SK-N-SH treated with all-trans-retinoic acid at 6 μM for 48 hours (cell line): ENCODE measurements at regions not wholly inside any gene's neighbourhood (a gene's known extent, or its start where the extent isn't known, plus 50 kb on each side); places are given as distances from the start of the nearest gene placed in this dataset.

Experiments used
- ATAC-seq: fragments of 200-7000 bp; cut with Tn5 transposase; 3 replicates; pipeline ENCODE4 v1.9.1; 2020; ENCODE audit warnings: mild to moderate bottlenecking, moderate library complexity
- ARNTL ChIP-seq: fragments of 450-650 bp; formaldehyde crosslinking; IDR thresholded peaks from 2 replicates; pipeline ENCODE4 v1.5.0; 2020; ENCODE audit warnings: low read depth, mild to moderate bottlenecking, moderate library complexity, borderline replicate concordance
- BACH2 ChIP-seq: fragments of 250-450 bp; sonication (Bioruptor Pico); IDR thresholded peaks from 2 replicates; pipeline ENCODE4 v1.9.0; 2021; ENCODE audit warnings: mild to moderate bottlenecking, borderline replicate concordance
- CSDC2 ChIP-seq: fragments of 250-450 bp; sonication (Bioruptor Pico); IDR thresholded peaks from 2 replicates; pipeline ENCODE4 v1.5.0; 2020; ENCODE audit warnings: mild to moderate bottlenecking, moderate library complexity
- ESRRG ChIP-seq: fragments of 250-450 bp; sonication (Bioruptor Pico); IDR thresholded peaks from 2 replicates; pipeline ENCODE4 v1.6.1; 2021; ENCODE audit warnings: mild to moderate bottlenecking
- GLIS3 ChIP-seq: fragments of 250-450 bp; sonication (Bioruptor Pico); IDR thresholded peaks from 2 replicates; pipeline ENCODE4 v1.5.0; 2020; ENCODE audit warnings: mild to moderate bottlenecking, moderate library complexity
- OSR1 ChIP-seq: fragments of 250-450 bp; sonication (Bioruptor Pico); IDR thresholded peaks from 2 replicates; pipeline ENCODE4 v1.8.0; 2022; ENCODE audit warnings: moderate library complexity, mild to moderate bottlenecking, inconsistent platforms
- PATZ1 ChIP-seq: fragments of 250-450 bp; sonication (Bioruptor Pico); IDR thresholded peaks from 2 replicates; pipeline ENCODE4 v1.8.0; 2020; ENCODE audit warnings: mild to moderate bottlenecking, moderate library complexity, borderline replicate concordance
- POU6F1 ChIP-seq: fragments of 250-450 bp; sonication (Bioruptor Pico); IDR thresholded peaks from 2 replicates; pipeline ENCODE4 v1.8.0; 2021; ENCODE audit warnings: low read depth, mild to moderate bottlenecking, moderate library complexity, borderline replicate concordance
- PPARA ChIP-seq: fragments of 250-450 bp; sonication (Bioruptor Pico); IDR thresholded peaks from 2 replicates; pipeline ENCODE4 v1.5.0; 2020; ENCODE audit warnings: mild to moderate bottlenecking, borderline replicate concordance
- RARB ChIP-seq: fragments of 250-450 bp; sonication (Bioruptor Pico); IDR thresholded peaks from 2 replicates; pipeline ENCODE4 v1.8.0; 2021; ENCODE audit warnings: mild to moderate bottlenecking, moderate library complexity
- SNAI2 ChIP-seq: fragments of 250-450 bp; sonication (Bioruptor Pico); IDR thresholded peaks from 2 replicates; pipeline ENCODE4 v1.5.0; 2020; ENCODE audit warnings: mild to moderate bottlenecking, moderate library complexity
- TCF4 ChIP-seq: fragments of 250-450 bp; sonication (Bioruptor Pico); IDR thresholded peaks from 2 replicates; pipeline ENCODE4 v1.8.0; 2021; ENCODE audit warnings: mild to moderate bottlenecking, moderate library complexity, borderline replicate concordance
- TOX ChIP-seq: fragments of 250-450 bp; sonication (Bioruptor Pico); IDR thresholded peaks from 2 replicates; pipeline ENCODE4 v1.8.0; 2021; ENCODE audit warnings: mild to moderate bottlenecking, moderate library complexity, borderline replicate concordance
- ZC3H10 ChIP-seq: fragments of 250-450 bp; sonication (Bioruptor Pico); IDR thresholded peaks from 2 replicates; pipeline ENCODE4 v1.5.1; 2021; ENCODE audit warnings: mild to moderate bottlenecking, moderate library complexity
- ZFP3 ChIP-seq: fragments of 250-450 bp; sonication (Bioruptor Pico); IDR thresholded peaks from 2 replicates; pipeline ENCODE4 v1.5.0; 2020; ENCODE audit warnings: mild to moderate bottlenecking, moderate library complexity
- ZFP30 ChIP-seq: fragments of 450-650 bp; formaldehyde crosslinking; IDR thresholded peaks from 2 replicates; pipeline ENCODE4 v1.5.0; 2022; ENCODE audit warnings: mild to moderate bottlenecking, moderate library complexity
- ZNF565 ChIP-seq: fragments of 450-650 bp; formaldehyde crosslinking; conservative IDR thresholded peaks from 2 replicates; pipeline ENCODE4 v1.5.0; 2020; ENCODE audit warnings: low read depth, mild to moderate bottlenecking, moderate library complexity
- ZNF70 ChIP-seq: fragments of 450-650 bp; formaldehyde crosslinking; IDR thresholded peaks from 2 replicates; pipeline ENCODE4 v1.5.0; 2020; ENCODE audit warnings: mild to moderate bottlenecking, moderate library complexity
- ZNF8 ChIP-seq: fragments of 450-650 bp; formaldehyde crosslinking; IDR thresholded peaks from 2 replicates; pipeline ENCODE4 v1.5.0; 2020; ENCODE audit warnings: mild to moderate bottlenecking, moderate library complexity
- TF ChIP-seq, protein P1 (sequence below): fragments of 250-450 bp; sonication (Bioruptor Pico); IDR thresholded peaks from 2 replicates; pipeline ENCODE4 v1.5.1; 2020; ENCODE audit warnings: low read depth, mild to moderate bottlenecking, moderate library complexity
- TF ChIP-seq, protein P2 (sequence below): fragments of 250-450 bp; sonication (Bioruptor Pico); IDR thresholded peaks from 2 replicates; pipeline ENCODE4 v1.5.0; 2020; ENCODE audit warnings: mild to moderate bottlenecking, moderate library complexity

- ATAC-seq: no peak
- TF ChIP-seq ZFP3 (CRISPR knock-in tag) (no peak), RARB (CRISPR knock-in tag) (no peak), ZNF70 (CRISPR knock-in tag) (no peak), CSDC2 (CRISPR knock-in tag) (no peak), PATZ1 (CRISPR knock-in tag) (no peak)
- TF ChIP-seq, all 23 proteins: peak for 0
Observed at GRCh38 chr2:125207431-125207830, 1182.3 kb downstream of the CNTNAP5 start.

- TF ChIP-seq RARB (CRISPR knock-in tag) (no peak), ZC3H10 (no peak), OSR1 (CRISPR knock-in tag) (no peak), ESRRG (no peak), CSDC2 (CRISPR knock-in tag) (no peak), ZNF565 (CRISPR knock-in tag) (no peak), PPARA (CRISPR knock-in tag) (no peak), ZFP30 (CRISPR knock-in tag) (no peak), ZNF70 (CRISPR knock-in tag) (no peak), PATZ1 (CRISPR knock-in tag) (no peak), GLIS3 (CRISPR knock-in tag) (no peak), ARNTL (CRISPR knock-in tag) (no peak), POU6F1 (CRISPR knock-in tag) (no peak), ZNF8 (no peak), ZFP3 (CRISPR knock-in tag) (no peak)
- TF ChIP-seq, protein P1, sequence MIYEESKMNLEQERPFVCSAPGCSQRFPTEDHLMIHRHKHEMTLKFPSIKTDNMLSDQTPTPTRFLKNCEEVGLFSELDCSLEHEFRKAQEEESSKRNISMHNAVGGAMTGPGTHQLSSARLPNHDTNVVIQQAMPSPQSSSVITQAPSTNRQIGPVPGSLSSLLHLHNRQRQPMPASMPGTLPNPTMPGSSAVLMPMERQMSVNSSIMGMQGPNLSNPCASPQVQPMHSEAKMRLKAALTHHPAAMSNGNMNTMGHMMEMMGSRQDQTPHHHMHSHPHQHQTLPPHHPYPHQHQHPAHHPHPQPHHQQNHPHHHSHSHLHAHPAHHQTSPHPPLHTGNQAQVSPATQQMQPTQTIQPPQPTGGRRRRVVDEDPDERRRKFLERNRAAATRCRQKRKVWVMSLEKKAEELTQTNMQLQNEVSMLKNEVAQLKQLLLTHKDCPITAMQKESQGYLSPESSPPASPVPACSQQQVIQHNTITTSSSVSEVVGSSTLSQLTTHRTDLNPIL (CRISPR knock-in tag): no peak
- no peak for ATAC-seq
Observed at GRCh38 chr2:125216321-125216720, 1191.2 kb downstream of the CNTNAP5 start.

GRCh38 chr2:125224188-125224587, 1199.1 kb downstream of the CNTNAP5 start:
- TF ChIP-seq ESRRG (no peak), CSDC2 (CRISPR knock-in tag) (no peak), ZNF8 (no peak), POU6F1 (CRISPR knock-in tag) (no peak), PATZ1 (CRISPR knock-in tag) (no peak), PPARA (CRISPR knock-in tag) (no peak), GLIS3 (CRISPR knock-in tag) (no peak), TCF4 (no peak), ZC3H10 (no peak), SNAI2 (CRISPR knock-in tag) (no peak), ARNTL (CRISPR knock-in tag) (no peak), TOX (CRISPR knock-in tag) (no peak), ZNF70 (CRISPR knock-in tag) (no peak), BACH2 (no peak), ZFP3 (CRISPR knock-in tag) (no peak)
- TF ChIP-seq, protein P2, sequence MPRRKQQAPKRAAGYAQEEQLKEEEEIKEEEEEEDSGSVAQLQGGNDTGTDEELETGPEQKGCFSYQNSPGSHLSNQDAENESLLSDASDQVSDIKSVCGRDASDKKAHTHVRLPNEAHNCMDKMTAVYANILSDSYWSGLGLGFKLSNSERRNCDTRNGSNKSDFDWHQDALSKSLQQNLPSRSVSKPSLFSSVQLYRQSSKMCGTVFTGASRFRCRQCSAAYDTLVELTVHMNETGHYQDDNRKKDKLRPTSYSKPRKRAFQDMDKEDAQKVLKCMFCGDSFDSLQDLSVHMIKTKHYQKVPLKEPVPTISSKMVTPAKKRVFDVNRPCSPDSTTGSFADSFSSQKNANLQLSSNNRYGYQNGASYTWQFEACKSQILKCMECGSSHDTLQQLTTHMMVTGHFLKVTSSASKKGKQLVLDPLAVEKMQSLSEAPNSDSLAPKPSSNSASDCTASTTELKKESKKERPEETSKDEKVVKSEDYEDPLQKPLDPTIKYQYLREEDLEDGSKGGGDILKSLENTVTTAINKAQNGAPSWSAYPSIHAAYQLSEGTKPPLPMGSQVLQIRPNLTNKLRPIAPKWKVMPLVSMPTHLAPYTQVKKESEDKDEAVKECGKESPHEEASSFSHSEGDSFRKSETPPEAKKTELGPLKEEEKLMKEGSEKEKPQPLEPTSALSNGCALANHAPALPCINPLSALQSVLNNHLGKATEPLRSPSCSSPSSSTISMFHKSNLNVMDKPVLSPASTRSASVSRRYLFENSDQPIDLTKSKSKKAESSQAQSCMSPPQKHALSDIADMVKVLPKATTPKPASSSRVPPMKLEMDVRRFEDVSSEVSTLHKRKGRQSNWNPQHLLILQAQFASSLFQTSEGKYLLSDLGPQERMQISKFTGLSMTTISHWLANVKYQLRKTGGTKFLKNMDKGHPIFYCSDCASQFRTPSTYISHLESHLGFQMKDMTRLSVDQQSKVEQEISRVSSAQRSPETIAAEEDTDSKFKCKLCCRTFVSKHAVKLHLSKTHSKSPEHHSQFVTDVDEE (CRISPR knock-in tag): no peak
- ATAC-seq: no peak
